NCI-H1105 treated with DMSO at 0.1 percent for 48 hours (cell line): ENCODE measurements at regions not wholly inside any gene's neighbourhood (a gene's known extent, or its start where the extent isn't known, plus 50 kb on each side); places are given as distances from the start of the nearest gene placed in this dataset.
"Not testable (repeated sequence)": the region's sequence is repeated elsewhere in the genome, so short reads cannot be mapped to it uniquely, and the experiment has no call there.

Source experiments
- DNase-seq: peaks from one replicate; lab custom pipeline; 2025; lab: John Stamatoyannopoulos, UW

DNA sequence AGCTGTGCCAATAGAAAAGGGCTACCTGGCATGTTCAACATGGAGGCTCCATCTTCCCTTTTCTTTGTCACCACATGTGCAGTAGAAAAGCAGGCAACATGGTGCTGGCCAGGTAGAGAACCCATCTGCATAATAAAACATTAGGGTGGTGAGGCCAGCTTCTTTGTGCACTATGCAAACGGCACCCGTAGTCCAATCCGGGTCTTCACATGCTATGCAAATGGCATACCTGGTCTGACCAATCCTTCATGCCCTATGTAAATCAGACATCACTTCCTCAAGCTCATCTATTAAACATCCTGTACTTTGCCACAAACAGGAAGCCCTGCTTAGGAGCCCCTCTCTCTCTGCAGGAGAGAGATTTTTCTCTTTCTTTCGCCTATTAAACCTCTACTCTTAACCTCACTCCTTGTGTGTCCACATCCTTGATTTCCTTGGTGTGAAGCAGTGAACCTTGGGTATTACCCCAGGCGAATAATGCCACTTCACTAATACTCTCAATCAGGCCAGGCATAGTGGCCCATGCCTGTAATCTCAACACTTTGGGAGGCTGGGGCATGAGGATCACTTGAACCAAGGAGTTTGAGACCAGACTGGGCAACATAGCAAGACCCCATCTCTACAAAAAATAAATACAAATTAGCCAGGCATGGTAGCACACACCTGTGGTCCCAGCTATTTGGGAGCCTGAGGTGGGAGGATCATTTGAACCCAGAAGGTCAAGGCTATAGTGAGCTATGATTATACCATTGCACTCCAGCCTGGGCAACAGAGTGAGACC lies 111.3 kb upstream of the MRI1 start:
- no peak for DNase-seq

DNA sequence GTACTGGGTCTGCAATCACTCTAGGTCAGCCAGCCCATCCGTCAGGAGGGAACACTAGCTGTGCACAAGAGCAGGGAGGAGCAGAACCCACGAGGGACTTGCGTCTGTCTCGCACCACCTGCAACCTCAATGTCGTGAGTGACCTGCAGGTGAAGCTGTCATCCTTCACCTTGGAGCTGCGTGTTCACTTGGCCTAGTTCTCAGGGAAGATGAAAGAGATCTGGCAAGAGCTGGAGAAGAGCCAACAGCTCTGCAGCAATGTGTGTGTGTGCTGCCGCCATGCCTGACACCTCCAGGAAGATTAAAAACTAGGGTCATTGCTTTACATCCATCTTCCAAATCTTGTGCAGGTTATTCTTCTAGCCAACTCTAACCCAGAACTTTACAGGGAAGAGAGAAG lies 117.6 kb upstream of the MRI1 start:
- DNase-seq = peak; percentile 41

GRCh38 chr19:13644645-13645044 lies 119.7 kb upstream of the MRI1 start:
- DNase-seq = no peak

- DNase-seq = no peak
Measured at GRCh38 chr19:13640611-13641010, 123.7 kb upstream of the MRI1 start.

DNA sequence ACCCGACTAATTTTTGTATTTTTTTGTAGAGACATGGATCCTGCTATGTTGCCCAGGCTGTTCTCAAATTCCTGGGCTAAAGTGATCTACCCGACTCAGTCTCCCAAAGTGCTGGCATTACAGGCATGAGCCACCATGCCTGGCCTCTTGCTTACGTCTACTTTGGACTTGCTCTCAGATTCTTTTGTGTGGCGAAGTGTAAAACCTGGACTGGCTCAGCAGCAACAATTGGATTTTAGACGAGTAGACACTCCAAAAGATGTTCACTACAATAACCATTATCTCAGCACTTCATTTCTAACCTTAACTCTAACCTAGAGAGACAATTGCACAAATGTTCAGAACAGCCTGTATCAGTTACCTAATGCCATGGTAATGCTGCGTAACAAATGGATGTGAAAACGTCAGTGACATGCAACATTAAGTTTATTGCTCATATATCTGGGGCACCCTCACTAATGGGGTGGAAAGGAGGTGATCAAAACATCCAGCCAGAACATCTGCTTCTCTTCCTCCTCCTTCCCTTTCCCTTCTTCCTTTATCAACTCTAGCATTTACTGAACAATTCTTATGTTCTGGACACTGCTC lies 124.9 kb upstream of the MRI1 start:
- DNase-seq = no peak

GRCh38 chr19:13637664-13638063 lies 126.7 kb upstream of the MRI1 start:
- no peak for DNase-seq

GRCh38 chr19:13634658-13635057 lies 128.4 kb upstream of the CACNA1A start:
- DNase-seq = no peak

DNA sequence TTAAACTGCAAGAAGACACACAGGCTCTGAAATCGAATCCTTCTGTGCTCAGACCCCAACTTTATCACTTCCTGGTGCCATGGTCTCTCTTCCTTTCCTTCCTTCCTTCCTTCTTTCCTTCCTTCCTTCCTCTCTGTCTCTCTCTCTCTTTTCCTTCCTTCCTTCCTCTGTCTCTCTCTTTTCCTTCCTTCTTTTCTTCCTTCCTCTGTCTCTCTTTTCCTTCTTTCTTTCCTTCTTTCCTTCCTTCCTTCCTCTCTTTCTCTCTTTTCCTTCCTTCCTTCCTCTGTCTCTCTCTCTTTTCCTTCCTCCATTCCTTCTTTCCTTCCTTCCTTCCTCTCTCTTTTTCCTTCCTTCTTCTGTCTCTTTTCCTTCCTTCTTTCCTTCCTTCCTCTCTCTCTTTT lies 127.2 kb upstream of the CACNA1A start:
- DNase-seq = no peak

- peak; percentile 99 for DNase-seq
Measured at GRCh38 chr19:13633109-13633508, 126.8 kb upstream of the CACNA1A start.

DNA sequence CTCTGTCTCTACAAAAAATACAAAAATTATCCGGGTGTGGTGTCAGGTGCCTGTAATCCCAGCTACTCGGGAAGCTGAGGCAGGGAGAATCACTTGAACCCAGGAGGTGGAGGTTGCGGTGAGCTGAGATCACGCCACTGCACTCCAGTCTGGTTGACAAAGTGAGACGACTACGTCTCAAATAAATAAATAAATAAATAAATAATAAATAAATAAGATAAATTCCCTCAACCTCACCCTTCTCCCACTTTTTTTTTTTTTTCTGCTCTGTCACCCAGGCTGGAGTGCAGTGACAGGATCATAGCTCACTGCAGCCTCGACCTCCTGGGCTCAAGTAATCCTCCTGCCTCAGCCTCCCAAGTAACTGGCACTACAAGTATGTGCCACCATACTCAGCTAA lies 125.9 kb upstream of the CACNA1A start:
- not testable (repeated sequence) for DNase-seq

GRCh38 chr19:13629687-13630357 lies 123.5 kb upstream of the CACNA1A start:
- DNase-seq = no peak

GRCh38 chr19:13627531-13627930 lies 121.3 kb upstream of the CACNA1A start:
- no peak for DNase-seq

GRCh38 chr19:13623716-13624710 lies 117.7 kb upstream of the CACNA1A start:
- DNase-seq = peak; percentile 63

DNA sequence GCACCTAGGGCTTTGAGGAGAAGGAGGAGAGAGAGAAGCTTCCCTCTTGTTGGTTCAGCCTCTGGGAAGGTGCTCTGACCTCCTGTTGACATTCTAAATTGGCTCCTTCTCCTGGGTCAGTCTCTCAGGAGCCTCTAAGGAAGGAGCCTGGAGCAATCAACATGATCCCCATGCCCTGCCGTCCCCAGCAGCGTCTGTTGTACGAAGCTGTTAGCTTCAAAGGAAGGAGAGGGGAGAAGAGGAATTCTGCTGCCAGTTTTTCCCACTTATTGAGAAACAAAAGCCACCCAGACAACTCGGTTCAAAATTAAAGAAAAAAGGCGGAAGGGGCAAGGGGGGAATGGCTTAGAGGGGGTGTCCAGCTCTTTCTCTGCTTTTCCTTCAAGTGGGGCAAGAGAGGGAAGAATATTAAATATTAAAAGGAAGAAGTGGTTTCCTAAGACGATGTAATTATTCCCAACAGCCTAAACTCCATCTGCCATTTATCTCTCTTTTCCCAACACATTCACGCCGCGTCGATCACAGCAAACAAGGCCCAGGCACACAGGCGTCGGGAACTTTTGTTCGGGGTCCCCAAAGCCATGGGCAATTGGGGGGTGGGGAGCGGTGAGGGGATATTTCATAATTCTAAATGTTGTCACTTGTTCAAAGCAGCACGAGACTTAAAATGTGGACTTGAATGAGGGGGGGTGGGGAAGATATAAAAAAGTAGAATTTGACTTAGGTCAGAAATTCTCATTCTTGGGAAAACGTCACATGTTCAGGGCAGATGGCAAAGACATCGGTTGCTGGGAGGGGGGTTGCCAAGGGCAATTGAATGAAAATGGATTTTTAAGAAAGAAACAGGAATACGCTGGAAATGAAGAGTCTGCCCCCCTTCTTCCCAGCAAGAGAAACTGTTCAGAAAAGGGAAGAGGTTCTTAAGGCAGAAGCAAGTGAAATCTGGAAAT lies 116.8 kb upstream of the CACNA1A start:
- DNase-seq = peak; percentile 51

GRCh38 chr19:13621413-13621812 lies 115.1 kb upstream of the CACNA1A start:
- DNase-seq = no peak

DNA sequence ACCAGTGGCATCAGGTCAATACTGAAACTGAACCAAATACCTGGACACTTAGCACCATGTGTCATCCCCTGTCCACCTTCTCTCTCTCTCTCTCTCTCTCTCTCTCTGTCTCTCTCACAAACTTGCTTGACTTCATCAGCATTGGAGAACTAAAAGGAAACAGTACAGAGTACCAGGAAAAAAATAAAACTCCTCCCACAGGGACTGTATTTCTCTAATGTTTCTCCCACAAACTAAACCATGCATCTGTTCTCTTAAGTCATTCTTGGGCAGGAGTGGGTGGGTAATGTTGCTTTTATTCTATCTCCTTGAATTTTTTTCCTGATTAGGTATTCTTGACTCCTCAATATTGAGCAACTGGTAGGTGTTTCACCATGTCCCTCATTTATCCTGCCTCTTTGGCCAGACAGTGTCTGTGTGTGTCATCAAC lies 112.9 kb upstream of the CACNA1A start:
- no peak for DNase-seq

DNA sequence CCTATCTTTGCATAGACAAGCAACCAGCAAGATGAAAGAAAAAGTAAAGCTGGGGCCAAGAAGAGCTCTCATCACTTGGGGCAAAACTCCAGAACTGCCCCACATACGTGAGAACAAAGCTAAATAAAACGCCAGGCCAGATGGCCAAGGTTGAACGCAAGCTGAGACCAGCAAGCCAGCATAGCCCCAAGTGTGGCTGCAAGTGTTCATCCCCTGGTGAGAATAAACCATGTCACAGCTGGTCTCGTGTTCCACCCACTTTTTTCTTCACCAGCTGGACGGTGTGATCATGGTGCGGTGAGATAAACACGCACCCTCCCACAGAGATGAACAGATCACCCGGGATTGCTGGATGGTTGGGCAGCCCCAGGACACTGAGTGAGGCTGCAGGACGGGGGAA lies 109.6 kb upstream of the CACNA1A start:
- DNase-seq = no peak

- DNase-seq = peak; percentile 63
Measured at GRCh38 chr19:13613447-13613846, 107.2 kb upstream of the CACNA1A start.

GRCh38 chr19:13611596-13611995 lies 105.3 kb upstream of the CACNA1A start:
- DNase-seq = no peak

- DNase-seq = peak; percentile 98
Measured at GRCh38 chr19:13610039-13610691, 103.9 kb upstream of the CACNA1A start.
